NCI-H774 (cell line): ENCODE measurements at regions not wholly inside any gene's neighbourhood (a gene's known extent, or its start where the extent isn't known, plus 50 kb on each side); places are given as distances from the start of the nearest gene placed in this dataset.

Source experiments
- DNase-seq: peaks from one replicate; lab custom pipeline; 2025; lab: John Stamatoyannopoulos, UW

GRCh38 chr4:181682367-181683047 lies 560.7 kb upstream of the TENM3 start:
- DNase-seq: no peak

GRCh38 chr4:181684310-181684709 lies 558.9 kb upstream of the TENM3 start:
- DNase-seq: no peak

- DNase-seq: no peak
These were observed 557.7 kb upstream of the TENM3 start for GRCh38 chr4:181685461-181685860.

- no peak for DNase-seq
These were observed 557.3 kb upstream of the TENM3 start for GRCh38 chr4:181685911-181686310.

- DNase-seq: no peak
These were observed 556.1 kb upstream of the TENM3 start for GRCh38 chr4:181687116-181687515.

- no peak for DNase-seq
These were observed 554.8 kb upstream of the TENM3 start for GRCh38 chr4:181688432-181688831.

- DNase-seq: no peak
These were observed 554.3 kb upstream of the TENM3 start for GRCh38 chr4:181688872-181689271.

- DNase-seq: no peak
These were observed 552.7 kb upstream of the TENM3 start for GRCh38 chr4:181690498-181690897.

- no peak for DNase-seq
These were observed 550.2 kb upstream of the TENM3 start for GRCh38 chr4:181692965-181693364.

- DNase-seq: no peak
These were observed 549.7 kb upstream of the TENM3 start for GRCh38 chr4:181693517-181693916.

GRCh38 chr4:181698221-181698620 lies 545.0 kb upstream of the TENM3 start:
- no peak for DNase-seq

GRCh38 chr4:181701214-181701613 lies 542.0 kb upstream of the TENM3 start:
- DNase-seq: no peak

- no peak for DNase-seq
These were observed 541.3 kb upstream of the TENM3 start for GRCh38 chr4:181701894-181702293.

- no peak for DNase-seq
These were observed 540.2 kb upstream of the TENM3 start for GRCh38 chr4:181702864-181703495.

GRCh38 chr4:181710143-181710542 lies 533.1 kb upstream of the TENM3 start:
- no peak for DNase-seq

GRCh38 chr4:181711387-181711786 lies 531.8 kb upstream of the TENM3 start:
- no peak for DNase-seq

GRCh38 chr4:181728305-181728966 lies 514.8 kb upstream of the TENM3 start:
- no peak for DNase-seq

GRCh38 chr4:181731900-181732299 lies 511.3 kb upstream of the TENM3 start:
- DNase-seq: no peak

- no peak for DNase-seq
These were observed 505.5 kb upstream of the TENM3 start for GRCh38 chr4:181737744-181738143.

- DNase-seq: no peak
These were observed 504.2 kb upstream of the TENM3 start for GRCh38 chr4:181739031-181739430.

GRCh38 chr4:181741513-181741912 lies 501.7 kb upstream of the TENM3 start:
- no peak for DNase-seq

GRCh38 chr4:181745933-181746625 lies 497.1 kb upstream of the TENM3 start:
- no peak for DNase-seq

- DNase-seq: no peak
These were observed 494.6 kb upstream of the TENM3 start for GRCh38 chr4:181748581-181748980.
